Ishikawa (cell line): ENCODE measurements at regions not wholly inside any gene's neighbourhood (a gene's known extent, or its start where the extent isn't known, plus 50 kb on each side); places are given as distances from the start of the nearest gene placed in this dataset.

Experiments used
- CEBPB ChIP-seq: IDR thresholded peaks from 2 replicates; pipeline ENCODE4 v1.6.1; 2012
- CREB1 ChIP-seq: IDR thresholded peaks from 2 replicates; pipeline ENCODE4 v1.6.1; 2012; ENCODE audit warnings: low read depth
- FOXM1 ChIP-seq: IDR thresholded peaks from 2 replicates; pipeline ENCODE4 v1.6.1; 2012; ENCODE audit warnings: low read depth, borderline replicate concordance
- MAX ChIP-seq: IDR thresholded peaks from 2 replicates; pipeline ENCODE4 v1.6.1; 2012
- NFIC ChIP-seq: IDR thresholded peaks from 2 replicates; pipeline ENCODE4 v1.6.1; 2012
- RAD21 ChIP-seq: IDR thresholded peaks from 2 replicates; pipeline ENCODE4 v1.6.1; 2012; ENCODE audit warnings: low read depth
- REST ChIP-seq: IDR thresholded peaks from 2 replicates; pipeline ENCODE4 v1.6.1; 2012; ENCODE audit warnings: low read depth, mild to moderate bottlenecking
- TAF1 ChIP-seq: IDR thresholded peaks from 2 replicates; pipeline ENCODE4 v1.6.1; 2012; ENCODE audit warnings: low read depth, mild to moderate bottlenecking
- USF1 ChIP-seq: IDR thresholded peaks from 2 replicates; pipeline ENCODE4 v1.6.1; 2012
- YY1 ChIP-seq: IDR thresholded peaks from 2 replicates; pipeline ENCODE4 v1.6.1; 2012; ENCODE audit warnings: low read depth

GRCh38 chr4:164402554-164402953, 351.4 kb upstream of the SMIM31 start:
- TF ChIP-seq CEBPB: no peak
- TF ChIP-seq NFIC: no peak
- TF ChIP-seq REST: no peak
- no peak for TF ChIP-seq CREB1
- TF ChIP-seq USF1: no peak
- no peak for TF ChIP-seq MAX
- no peak for TF ChIP-seq RAD21
- no peak for TF ChIP-seq TAF1
- no peak for TF ChIP-seq YY1
- no peak for TF ChIP-seq FOXM1
